WI38 (cell line): ENCODE measurements at regions not wholly inside any gene's neighbourhood (a gene's known extent, or its start where the extent isn't known, plus 50 kb on each side); places are given as distances from the start of the nearest gene placed in this dataset.

ENCODE experiments used
- H3K4me3 ChIP-seq: 2 replicates; pipeline ENCODE4 v1.5.1; 2011; ENCODE audit warnings: low read depth, mild to moderate bottlenecking, control low read depth, low read length
- TF ChIP-seq, protein P1 (sequence below): IDR thresholded peaks from 2 replicates; pipeline ENCODE4 v1.5.1; 2012; ENCODE audit warnings: low read depth, mild to moderate bottlenecking, control low read depth, low read length

DNA sequence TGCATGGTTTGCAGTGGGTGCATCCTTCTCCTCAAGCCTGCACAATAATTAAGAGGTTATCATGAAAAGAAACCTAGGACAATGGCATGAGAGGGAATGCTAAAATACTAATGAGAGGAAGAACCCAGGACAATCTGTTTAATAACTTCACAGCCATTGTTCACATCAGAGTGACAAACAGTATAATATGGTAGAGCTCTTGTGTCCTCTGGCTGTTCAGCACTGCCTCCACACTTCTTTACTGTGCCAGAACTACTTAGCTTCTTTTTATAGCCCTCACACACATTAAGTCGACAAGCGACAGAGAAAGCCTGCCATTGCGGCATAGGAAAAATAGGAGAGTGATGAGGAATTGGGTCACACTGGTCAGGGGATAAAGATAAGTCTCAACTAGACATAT lies 65.0 kb upstream of the MEIS2 start:
- TF ChIP-seq, protein P1, sequence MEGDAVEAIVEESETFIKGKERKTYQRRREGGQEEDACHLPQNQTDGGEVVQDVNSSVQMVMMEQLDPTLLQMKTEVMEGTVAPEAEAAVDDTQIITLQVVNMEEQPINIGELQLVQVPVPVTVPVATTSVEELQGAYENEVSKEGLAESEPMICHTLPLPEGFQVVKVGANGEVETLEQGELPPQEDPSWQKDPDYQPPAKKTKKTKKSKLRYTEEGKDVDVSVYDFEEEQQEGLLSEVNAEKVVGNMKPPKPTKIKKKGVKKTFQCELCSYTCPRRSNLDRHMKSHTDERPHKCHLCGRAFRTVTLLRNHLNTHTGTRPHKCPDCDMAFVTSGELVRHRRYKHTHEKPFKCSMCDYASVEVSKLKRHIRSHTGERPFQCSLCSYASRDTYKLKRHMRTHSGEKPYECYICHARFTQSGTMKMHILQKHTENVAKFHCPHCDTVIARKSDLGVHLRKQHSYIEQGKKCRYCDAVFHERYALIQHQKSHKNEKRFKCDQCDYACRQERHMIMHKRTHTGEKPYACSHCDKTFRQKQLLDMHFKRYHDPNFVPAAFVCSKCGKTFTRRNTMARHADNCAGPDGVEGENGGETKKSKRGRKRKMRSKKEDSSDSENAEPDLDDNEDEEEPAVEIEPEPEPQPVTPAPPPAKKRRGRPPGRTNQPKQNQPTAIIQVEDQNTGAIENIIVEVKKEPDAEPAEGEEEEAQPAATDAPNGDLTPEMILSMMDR, result no peak
- H3K4me3 ChIP-seq, result no peak overlapping the region

DNA sequence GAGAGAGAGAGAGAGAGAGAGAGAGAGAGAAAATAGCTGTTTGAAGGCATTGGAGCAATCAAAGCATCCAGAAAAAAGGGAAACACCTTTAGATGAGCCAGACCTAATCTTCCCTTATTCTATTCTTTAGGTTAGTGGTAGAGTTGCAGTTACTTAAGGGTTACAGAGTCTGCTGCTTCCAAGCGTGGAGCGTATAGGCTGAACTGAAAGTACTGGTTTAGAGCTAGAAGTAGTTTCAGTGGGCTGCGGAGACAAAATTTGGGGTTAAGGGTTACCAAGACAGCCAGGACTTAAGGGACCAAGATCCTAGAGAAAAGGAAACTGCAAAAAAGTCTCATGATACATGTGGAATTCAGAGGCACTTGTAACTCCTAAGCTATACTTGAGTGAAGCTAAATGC lies 66.1 kb upstream of the MEIS2 start:
- no peak overlapping the region for H3K4me3 ChIP-seq
- TF ChIP-seq, protein P1, result no peak

DNA sequence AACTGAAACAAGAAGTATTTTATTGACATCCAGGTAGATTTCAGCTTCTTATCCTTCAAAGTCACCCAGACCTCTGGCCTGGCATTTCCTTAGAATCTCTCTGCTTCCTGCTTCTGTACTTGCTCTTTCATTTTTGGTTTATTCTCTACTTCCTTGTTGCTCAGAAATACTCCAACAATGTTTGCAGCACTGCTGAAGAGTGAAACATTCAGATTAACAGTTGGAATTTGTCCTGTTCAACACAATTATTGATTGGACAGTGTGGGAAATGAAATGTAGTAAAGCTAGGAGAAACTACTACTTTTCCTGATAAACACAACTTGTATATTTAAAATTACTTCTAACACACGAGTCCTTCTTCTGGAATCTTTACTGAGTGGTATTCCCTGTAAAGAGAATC lies 81.0 kb upstream of the MEIS2 start:
- TF ChIP-seq, protein P1, result no peak
- H3K4me3 ChIP-seq, result no peak overlapping the region

DNA sequence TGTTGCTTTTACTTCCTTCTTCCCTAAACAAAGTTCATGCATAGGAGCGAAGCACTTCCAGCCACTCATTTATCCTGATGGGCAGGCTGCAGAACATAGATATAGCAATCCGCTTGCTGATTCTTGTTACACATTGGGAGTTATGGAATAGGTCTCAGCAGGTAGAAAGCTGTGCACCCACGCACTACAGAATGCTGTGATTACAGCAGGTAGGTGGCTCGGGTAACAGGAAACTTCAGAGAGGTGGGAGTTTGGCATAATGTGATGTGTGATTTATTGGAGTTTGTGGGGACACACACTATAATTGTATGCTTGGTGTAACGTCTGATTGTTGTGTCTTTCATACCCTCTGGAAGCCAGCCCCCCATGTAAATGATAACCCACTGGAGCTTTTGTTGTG lies 99.2 kb upstream of the MEIS2 start:
- TF ChIP-seq, protein P1, result no peak

DNA sequence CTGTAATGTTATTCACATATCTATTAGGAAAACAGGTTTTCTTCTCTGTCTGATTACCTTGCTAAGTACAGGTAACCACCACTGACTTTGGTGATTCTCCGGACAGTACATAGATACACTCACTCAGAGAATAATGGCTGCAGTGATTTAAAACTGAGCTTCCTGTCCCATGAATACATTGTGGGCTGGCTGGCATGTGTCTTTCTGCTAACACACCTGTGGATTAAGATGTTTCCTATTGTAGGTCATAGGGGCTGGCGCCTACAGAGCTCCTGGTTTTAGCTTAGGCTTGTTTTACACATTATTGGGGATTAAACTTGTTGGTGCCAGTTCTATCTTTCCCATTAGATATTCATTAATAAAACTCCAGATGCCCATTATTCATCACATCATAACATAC lies 102.7 kb upstream of the MEIS2 start:
- no peak overlapping the region for H3K4me3 ChIP-seq
- TF ChIP-seq, protein P1, result no peak

More for the DNA sequence above, 99.2 kb upstream of the MEIS2 start:
- no peak overlapping the region for H3K4me3 ChIP-seq

DNA sequence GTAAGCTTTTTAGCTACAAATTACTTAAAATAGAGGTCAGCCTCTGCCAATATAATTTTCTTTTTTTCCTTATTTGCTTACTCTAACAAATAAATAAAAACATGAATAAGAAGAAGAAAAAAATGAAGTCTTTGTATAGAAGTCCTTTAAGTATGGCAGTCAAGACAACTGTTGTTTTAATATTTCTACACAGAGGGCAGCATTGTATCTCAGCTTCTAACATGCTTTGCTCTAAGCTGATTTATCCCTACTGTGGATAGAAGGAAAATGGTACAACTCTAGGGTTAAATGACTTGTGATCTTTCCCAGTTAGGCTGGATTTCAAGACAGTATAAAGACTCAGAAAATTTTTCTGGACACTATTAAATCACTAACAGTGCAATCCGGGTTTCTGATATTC lies 104.3 kb upstream of the MEIS2 start:
- H3K4me3 ChIP-seq, result no peak overlapping the region
- TF ChIP-seq, protein P1, result no peak

DNA sequence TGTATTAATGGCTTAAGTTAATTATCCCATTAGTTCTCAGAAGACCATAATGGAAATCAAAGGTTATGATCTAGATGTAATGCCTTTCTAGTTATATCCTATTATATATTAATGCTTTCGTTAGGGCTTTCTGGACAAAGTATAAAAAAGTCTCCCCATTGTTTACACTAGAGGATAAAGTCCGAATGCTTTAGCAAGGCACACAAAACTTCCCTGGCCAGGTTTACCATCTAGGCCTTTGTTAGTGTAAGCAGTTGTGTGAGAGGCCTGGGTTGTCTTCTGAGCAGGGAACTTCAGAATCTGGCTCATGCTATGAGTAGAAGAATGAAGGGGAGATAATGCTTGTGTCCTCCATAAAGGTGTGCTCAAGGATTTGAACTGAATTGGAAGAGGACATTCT lies 106.3 kb upstream of the MEIS2 start:
- H3K4me3 ChIP-seq, result no peak overlapping the region
- TF ChIP-seq, protein P1, result no peak
